ENCODE measurements at regions not wholly inside any gene's neighbourhood (a gene's known extent, or its start where the extent isn't known, plus 50 kb on each side); places are given as distances from the start of the nearest gene placed in this dataset.

GRCh38 chr13:75136151-75136550, 345.8 kb downstream of the TBC1D4 start:
- no peak for TF ChIP-seq CTCF (IDR thresholded peaks at IDR 0.05)
- no peak for TF ChIP-seq EZH2 (IDR thresholded peaks at IDR 0.05)
- no peak for TF ChIP-seq EZH2phosphoT487 (IDR thresholded peaks at IDR 0.05)

Measured in neural progenitor cell (in vitro differentiated cells).